Amygdala (tissue), 56 donors: ENCODE measurements at regions not wholly inside any gene's neighbourhood (a gene's known extent, or its start where the extent isn't known, plus 50 kb on each side); places are given as distances from the start of the nearest gene placed in this dataset.
"Not testable (repeated sequence)": the region's sequence is repeated elsewhere in the genome, so short reads cannot be mapped to it uniquely, and the experiment has no call there.

Source experiments
- DNase-seq, 56 donors: peaks; one replicate each; lab custom pipeline; 2025; lab: John Stamatoyannopoulos, UW

GRCh38 chr3:81998139-81998755 lies 236.8 kb upstream of the GBE1 start:
- DNase-seq, result no peak

- no peak for DNase-seq
Measured at GRCh38 chr3:81997390-81997789, 235.9 kb upstream of the GBE1 start.

GRCh38 chr3:81995329-81995728 lies 233.9 kb upstream of the GBE1 start:
- no peak for DNase-seq

GRCh38 chr3:81989758-81990157 lies 228.3 kb upstream of the GBE1 start:
- DNase-seq, result no peak

GRCh38 chr3:81989274-81989673 lies 227.8 kb upstream of the GBE1 start:
- DNase-seq, result no peak

GRCh38 chr3:81987412-81987811 lies 226.0 kb upstream of the GBE1 start:
- DNase-seq, result not testable (repeated sequence)

- DNase-seq, result no peak
Measured at GRCh38 chr3:81985996-81986723, 224.7 kb upstream of the GBE1 start.

GRCh38 chr3:81983382-81983781 lies 221.9 kb upstream of the GBE1 start:
- DNase-seq, result no peak

- no peak for DNase-seq
Measured at GRCh38 chr3:81980596-81981494, 219.4 kb upstream of the GBE1 start.

- DNase-seq, result no peak
Measured at GRCh38 chr3:81974751-81975150, 213.3 kb upstream of the GBE1 start.

- DNase-seq, result no peak
Measured at GRCh38 chr3:81968658-81969057, 207.2 kb upstream of the GBE1 start.

GRCh38 chr3:81967393-81967792 lies 205.9 kb upstream of the GBE1 start:
- DNase-seq, result no peak

- DNase-seq, result no peak
Measured at GRCh38 chr3:81965696-81966095, 204.3 kb upstream of the GBE1 start.

- DNase-seq, result no peak
Measured at GRCh38 chr3:81962396-81962795, 201.0 kb upstream of the GBE1 start.

GRCh38 chr3:81958972-81959640 lies 197.7 kb upstream of the GBE1 start:
- DNase-seq, result no peak

GRCh38 chr3:81955878-81956277 lies 194.4 kb upstream of the GBE1 start:
- DNase-seq, result no peak

GRCh38 chr3:81953111-81953510 lies 191.7 kb upstream of the GBE1 start:
- DNase-seq, result no peak

GRCh38 chr3:81952141-81952540 lies 190.7 kb upstream of the GBE1 start:
- no peak for DNase-seq

- no peak for DNase-seq
Measured at GRCh38 chr3:81951636-81952035, 190.2 kb upstream of the GBE1 start.

GRCh38 chr3:81951106-81951505 lies 189.7 kb upstream of the GBE1 start:
- no peak for DNase-seq

- DNase-seq, result no peak
Measured at GRCh38 chr3:81947359-81947758, 185.9 kb upstream of the GBE1 start.
